ENCODE measurements at regions not wholly inside any gene's neighbourhood (a gene's known extent, or its start where the extent isn't known, plus 50 kb on each side); places are given as distances from the start of the nearest gene placed in this dataset.
"Not testable (repeated sequence)": the region's sequence is repeated elsewhere in the genome, so short reads cannot be mapped to it uniquely, and the experiment has no call there.

DNA sequence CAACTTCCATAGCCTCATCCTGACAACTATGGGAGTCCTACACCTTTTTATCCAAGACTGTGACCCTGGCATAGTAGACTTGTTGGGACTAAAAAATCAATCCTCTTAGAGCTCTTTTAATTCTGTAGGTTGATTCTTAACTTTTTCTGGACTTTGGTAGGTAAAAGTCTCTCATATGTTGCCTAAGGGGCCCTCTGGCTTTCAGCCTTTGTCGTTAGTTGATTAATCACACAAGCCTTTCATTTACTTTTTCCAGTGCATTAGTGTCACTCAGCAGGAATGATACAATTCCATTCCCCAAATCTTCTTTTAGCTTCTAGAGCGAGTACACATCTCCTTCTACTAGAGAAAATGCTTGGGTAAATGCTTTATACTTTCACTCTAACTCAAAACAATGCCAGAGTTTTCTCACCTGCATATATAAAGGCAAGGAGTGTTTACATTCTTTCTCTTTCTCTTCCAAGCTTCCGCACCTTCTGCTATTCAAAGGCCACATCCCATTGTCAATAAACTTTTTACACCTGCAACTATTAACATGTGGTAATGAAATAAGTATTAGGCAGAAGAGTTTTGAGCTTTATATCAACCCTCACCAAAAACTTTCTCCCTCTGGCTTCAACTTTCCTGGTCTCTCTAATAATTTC, 516.6 kb downstream of the FAM181B start:
- DNase-seq (ENCODE audit: low read depth): no peak

DNA sequence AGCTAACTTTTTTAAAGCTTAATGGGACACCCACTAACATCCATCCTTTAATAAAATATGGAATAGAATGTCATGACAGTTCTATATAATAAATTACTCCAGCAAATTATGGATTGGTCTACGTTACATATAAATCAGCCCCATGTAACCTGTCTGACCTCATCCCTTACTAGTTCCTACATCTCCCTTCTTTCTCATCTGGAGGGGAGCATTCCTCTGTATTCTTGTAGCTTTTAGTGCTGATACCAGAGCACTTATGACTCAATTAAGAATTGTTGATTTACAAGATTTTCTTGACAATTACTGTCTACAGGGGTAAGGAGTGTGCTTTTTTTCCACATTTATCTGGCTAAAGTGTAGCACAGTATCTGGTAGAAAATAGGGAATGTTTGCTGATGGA, 523.7 kb downstream of the FAM181B start:
- DNase-seq (ENCODE audit: low read depth): no peak

DNA sequence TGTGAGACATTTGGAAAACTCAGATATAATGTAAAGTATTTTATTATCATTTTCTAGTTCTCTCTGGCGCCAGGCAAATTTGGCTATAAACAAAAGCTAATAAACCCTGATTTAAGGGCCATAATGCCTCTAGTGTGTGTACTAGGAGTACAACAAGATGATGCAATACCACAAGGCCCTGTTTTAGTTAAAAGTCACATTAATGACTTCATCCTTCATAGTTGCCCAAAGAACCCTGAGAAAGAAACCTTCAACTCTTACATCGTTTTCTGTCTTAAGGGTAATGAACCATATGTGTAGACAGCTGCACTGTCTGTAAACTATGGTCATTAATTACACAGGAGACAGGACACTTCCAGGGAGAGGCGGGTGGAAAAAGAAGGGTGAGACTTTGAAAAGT, 538.4 kb downstream of the FAM181B start:
- no peak for DNase-seq (ENCODE audit: low read depth)

DNA sequence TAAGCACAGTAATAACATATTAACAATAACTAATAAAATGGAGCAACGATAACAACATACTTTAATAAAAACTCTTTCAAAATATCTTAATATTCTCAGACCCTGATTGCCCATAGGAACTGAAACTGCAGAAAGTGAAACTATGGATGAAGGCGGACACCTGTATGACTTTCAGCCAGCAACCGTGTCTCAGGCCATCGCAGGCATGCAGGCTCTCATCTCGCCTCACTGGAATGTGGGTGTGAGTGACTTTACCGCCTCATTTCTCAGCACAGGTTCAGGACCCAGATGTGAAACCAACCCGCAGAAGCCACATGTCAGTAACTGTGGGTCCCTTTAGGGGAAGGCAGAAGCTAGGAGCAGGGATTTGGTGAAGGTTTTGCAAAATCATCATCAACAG, 539.1 kb downstream of the FAM181B start:
- no peak for DNase-seq (ENCODE audit: low read depth)

DNA sequence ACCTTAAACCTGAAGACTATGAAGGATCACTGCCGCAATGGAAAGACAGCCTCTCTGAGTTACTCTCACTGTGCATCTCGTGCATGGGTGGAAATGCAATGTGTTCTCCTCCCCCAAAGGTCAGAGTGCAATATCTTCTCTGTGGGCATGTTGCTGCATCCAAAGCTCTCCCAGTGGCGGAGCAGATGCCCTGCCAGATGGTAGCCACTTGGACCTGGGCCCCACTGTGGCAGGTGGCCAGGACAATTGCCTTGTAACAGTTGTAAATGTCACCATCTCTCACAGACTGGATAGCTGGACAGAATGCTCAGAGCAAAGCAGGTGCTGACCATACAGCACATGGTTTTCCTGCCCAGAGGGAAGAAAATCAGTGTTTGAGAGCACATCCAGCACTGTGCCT, 542.0 kb downstream of the FAM181B start:
- DNase-seq (ENCODE audit: low read depth): no peak

DNA sequence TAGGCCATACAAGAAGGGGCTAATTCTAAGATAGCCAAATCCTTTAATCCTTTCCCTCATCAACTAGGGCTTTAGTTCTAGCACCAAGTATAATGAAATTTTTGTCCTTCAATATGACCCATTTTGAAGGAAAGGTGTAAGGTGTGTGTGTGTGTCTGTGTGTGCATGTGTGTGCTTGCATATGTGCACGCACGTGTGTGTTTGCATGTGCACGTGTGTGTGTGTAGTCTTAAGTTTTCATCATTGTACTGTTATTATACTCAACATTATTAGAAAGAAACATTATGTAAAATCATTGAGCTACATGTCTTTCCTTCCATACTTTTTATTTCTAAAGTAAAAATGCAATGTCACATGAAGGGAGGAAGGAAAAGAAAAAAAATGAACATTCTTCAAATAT, 547.7 kb downstream of the FAM181B start:
- no peak for DNase-seq (ENCODE audit: low read depth)

DNA sequence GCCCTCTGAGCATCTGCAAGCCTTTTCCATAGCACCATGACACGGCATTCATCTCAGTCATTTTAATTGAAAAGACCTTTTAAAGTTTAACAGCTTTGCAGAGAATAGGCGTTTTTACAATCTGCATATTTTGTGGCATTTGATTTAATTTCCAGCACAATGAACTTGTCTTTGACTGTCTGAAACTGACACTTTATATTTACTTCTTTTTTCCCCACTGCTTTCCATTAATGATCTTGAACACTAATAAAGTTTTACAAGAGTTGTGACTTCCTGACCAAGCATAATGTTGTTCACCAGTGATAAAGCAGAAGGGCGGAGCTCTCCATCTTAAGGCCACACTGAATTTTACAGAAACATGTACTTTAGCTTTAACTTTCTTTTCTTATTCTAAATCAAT, 548.7 kb downstream of the FAM181B start:
- no peak for DNase-seq (ENCODE audit: low read depth)

DNA sequence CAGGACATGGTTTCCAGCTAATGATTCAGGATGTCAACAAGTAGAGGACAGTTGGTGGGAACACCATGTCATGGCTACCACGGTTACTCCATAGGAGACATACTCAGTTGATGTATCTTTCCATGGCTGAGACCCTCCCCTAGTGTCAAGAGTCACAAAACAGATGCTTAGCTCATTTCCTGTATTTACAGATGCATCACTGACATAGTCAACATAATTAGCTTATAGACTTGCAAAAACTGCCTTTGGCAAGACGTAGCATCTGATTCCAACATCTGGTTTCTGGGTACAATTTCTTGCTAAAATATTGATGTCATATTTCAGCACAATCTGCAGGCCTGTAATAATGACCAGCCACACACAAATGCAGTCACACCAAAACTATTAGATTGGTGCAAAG, 550.3 kb downstream of the FAM181B start:
- DNase-seq (ENCODE audit: low read depth): no peak

DNA sequence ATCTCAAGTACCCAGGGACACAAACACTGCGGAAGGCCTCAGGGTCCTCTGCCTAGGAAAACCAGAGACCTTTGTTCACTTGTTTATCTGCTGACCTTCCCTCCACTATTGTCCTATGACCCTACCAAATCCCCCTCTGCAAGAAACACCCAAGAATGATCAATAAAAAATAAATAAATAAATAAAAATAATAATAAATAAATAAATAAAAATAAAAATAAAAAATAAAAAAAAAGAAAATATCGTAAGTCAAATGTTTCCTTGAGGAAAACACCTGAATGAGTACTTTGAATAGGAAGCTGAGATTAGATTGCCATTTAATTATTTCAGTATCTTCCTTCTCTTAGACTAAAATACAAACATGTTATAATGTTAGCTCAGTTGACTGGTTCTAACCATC, 551.0 kb downstream of the FAM181B start:
- not testable (repeated sequence) for DNase-seq (ENCODE audit: low read depth)

DNA sequence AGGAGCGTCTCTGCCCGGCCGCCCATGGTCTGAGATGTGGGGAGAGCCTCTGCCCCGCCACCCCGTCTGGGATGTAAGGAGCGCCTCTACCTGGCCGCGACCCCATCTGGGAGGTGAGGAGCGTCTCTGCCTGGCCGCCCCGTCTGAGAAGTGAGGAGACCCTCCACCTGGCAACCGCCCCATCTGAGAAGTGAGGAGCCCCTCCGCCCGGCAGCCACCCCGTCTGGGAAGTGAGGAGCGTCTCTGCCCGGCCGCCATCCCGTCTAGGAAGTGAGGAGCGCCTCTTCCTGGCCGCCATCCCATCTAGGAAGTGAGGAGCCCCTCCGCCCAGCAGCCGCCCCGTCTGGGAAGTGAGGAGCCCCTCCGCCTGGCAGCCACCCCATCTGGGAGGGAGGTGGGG, 551.9 kb downstream of the FAM181B start:
- DNase-seq (ENCODE audit: low read depth): not testable (repeated sequence)

DNA sequence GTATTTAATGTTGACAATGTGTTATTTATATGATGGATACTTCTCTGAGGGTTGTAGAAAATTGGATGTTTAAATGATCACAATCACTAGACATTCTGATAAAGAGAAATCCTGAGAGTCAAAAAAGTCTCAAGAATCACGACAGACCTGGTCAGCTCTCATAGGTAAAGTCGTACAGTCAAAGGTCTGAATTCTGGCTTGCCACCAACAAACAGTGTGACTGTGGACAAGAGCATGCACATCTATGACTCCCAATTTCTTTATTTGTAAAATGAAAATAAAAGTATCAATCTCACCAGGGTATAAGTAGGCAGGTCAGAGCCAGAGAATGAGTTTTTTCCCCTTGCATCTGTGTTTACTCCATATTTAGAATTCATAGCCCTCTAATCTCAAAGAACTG, 556.7 kb downstream of the FAM181B start:
- DNase-seq (ENCODE audit: low read depth): no peak

DNA sequence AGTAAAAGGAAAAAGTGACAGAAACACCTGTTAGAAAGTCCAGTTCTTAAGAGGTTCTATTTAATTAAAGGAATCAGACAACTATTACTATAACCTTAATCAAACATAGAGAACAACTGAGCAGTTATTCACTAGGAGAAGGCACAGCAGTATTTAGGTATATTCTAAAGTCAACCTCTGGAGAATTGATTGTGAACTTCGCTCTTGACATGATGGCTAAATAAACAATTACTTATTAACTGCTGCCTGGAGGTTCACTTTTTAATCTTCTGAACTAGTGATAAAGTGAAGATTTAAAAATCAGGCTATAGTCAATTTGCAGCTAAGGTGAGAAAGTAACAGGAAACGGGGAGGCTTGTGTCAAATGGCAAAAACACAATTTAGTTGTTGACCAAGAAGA, 557.3 kb downstream of the FAM181B start:
- DNase-seq (ENCODE audit: low read depth): no peak

DNA sequence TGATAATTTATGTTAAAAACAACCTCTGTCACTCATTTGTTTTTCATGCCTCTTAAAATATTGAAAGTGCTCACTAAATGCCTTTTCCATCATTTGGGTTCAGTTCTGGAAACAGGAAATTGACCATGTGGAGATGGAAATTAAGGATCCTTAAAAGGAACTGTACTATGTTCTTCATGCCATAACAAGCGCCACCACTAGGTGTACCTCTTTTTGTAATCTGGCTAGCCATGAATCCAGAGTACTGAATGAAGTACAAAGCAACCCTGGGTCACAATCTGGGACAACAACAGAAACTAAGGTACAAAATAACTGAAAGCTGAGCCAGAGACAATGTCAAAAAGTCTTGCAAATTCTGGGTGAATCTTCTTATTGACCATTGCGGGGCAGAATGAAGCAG, 559.1 kb downstream of the FAM181B start:
- no peak for DNase-seq (ENCODE audit: low read depth)

DNA sequence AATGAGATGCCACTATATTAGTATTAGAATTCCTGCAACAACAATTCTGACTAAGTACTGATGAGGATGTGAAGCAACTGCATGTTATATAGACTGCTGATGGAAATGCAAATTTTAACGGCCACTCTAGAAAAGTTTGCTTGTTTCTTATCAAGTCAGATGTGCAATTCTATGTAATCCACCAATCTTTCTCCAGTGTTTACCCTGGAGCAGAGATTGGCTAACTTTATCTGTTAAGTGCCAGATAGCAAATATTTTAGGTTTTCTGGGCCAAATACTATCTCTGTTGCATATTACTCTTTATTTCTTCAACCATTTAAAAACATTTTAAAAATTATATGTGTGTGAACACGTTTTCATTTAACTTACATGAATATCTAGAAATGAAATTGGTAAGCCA, 586.9 kb downstream of the FAM181B start:
- no peak for DNase-seq (ENCODE audit: low read depth)

DNA sequence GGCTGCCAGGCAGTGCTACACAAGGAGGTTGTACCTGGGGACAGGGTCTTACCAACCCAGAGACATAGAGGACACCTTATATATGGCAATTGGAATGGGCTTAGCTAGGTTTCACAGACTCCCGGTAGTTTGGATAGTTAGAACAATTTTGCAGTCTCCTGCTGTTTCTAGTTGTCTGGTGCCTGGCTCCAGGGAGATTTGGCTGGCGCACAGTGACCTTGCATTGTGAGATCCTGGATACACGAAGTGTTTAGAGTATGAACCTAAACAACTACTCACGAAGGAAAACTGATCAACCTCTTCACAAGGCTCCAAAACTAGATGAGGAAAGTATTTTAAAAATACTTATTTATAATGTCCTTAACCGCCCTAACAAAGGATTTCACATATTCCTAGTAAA, 614.7 kb downstream of the FAM181B start:
- no peak for DNase-seq (ENCODE audit: low read depth)

DNA sequence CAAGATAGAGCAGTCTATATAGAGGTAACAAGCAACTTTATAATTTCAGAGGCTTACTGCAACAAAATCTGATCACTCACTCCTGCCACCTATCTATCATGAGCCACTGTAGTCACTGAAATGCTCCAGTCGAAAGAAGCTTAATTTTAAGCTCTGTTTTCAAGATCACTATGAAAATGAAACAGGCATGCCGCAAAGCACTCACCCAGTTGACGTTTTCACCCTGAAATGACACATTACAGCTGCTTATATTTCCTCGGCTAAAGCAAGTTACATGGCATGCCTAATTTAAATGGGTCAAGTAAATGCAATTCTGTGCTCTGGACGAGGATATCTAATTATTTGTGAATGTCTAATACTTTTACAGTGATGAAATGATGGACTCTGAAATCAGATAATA, 616.3 kb downstream of the FAM181B start:
- no peak for DNase-seq (ENCODE audit: low read depth)

DNA sequence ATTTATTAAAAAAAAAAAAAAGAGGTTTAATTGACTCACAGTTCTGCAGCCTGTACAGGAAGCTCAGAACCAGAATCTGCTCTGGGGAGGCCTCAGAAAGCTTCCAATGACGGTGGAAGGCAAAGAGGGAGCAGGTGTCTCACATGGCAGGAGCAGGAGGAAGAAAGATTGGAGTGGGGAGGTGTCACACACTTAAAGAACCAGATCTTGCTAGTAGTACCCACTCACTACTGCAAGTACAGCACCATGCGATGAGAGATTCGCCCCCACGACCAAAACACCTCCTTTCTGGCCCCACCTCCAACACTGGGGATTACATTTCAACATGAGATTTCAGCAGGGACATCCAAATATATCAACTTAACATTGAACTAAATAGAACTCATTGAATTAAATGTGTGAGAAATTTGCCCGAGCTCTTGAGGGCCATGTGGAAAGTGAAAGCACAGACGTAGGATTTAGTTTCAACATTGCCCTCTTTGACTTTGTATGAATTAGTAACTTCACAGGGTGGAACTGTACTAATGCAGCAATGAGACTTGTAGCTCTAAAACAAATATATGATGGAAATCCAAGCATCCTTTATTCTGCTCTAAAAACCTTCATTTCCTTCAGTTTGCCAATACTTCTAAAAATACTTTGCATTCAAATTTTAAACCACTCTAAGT, 628.2 kb downstream of the FAM181B start:
- DNase-seq (ENCODE audit: low read depth): no peak

DNA sequence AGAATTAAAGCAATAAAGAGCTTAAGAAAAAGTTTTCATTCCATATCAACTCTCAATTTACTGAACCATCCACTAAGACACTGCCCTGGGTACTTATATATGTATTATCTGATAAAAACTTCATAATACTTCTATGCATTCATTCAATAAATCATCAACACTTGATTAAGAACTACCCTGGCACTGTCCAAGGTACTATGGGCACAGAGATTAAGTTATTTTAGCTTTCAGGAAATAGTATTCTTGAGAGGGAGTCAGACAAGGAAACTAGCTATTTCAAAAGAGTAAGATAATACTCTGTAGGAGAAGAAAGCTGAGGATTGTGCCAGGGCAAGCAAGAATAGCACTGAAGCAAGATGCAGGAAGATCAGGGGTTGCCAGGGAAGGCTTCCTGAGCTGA, 640.8 kb downstream of the FAM181B start:
- DNase-seq (ENCODE audit: low read depth): no peak

DNA sequence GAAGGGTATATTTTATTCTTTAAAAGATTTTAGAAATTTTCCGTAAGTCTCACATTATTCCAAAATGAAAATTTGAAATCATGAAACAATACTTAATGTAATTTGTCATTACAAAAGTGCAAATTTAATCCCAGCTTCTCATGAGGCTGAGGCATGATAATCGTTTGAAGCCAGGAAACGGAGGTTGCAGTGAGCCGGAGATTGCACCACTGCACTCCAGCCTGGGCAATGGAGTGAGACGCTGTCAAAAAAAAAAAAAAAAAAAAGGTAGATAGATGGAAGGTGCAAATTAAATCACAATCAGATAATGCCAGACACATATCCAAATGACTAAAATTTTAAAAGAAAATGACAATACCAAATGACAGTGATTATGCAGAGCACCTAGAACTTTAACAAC, 644.2 kb downstream of the FAM181B start:
- DNase-seq (ENCODE audit: low read depth): no peak

DNA sequence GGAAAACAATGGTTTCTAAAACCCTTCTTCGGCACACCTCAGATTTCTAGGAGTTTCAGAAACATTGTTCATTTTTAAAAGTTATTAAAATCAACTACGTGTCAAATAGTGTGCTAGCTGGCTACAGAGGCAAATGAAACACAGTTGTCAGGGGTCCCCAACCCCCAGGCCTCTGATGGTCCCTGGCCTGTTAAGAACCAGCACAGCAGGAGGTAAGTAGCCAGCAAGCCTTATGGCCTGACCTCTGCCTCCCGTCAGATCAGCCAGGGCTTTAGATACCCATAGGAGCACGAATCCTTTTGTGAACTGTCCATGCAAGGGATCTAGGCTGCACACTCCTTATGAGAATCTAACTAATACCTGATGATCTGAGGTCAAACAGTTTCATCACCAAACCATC, 648.2 kb downstream of the FAM181B start:
- DNase-seq (ENCODE audit: low read depth): no peak

DNA sequence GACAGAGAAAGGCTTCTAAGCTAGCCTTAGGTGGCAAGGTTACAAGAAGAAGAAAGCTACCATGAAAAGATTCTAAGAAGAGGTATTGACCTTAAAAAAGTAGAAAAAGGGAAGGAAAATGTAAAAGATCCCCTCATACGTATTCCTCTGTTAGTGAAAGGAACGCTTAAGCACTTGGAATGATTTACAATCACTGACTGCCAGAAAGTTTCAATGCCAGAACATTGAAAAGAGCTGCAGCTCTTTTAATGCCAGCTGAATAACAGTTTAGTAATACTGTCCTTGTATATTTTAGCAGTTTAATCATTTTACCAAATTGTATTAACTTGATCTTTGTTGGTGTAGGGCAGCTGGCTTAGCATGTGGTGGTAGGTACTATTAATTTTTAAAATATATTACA, 650.7 kb downstream of the FAM181B start:
- no peak for DNase-seq (ENCODE audit: low read depth)

DNA sequence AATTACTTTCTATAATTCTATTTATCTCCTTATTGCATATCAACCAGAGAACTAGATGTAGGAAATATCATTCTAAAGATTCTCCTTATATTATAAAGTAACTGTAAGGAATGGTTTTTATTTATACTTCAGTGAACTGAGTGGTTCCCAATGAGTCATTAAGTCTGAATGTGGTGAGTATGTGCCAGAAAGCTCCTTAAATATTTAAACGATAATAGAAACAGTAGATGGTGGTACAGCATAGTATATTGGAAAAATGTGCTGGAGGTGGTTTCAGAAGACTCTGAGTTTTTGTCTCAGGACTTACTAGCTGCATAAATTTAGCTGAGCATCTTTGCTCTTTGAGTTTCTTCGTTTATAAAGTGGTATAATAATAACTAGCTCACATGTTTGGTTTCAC, 653.5 kb downstream of the FAM181B start:
- DNase-seq (ENCODE audit: low read depth): no peak

DNA sequence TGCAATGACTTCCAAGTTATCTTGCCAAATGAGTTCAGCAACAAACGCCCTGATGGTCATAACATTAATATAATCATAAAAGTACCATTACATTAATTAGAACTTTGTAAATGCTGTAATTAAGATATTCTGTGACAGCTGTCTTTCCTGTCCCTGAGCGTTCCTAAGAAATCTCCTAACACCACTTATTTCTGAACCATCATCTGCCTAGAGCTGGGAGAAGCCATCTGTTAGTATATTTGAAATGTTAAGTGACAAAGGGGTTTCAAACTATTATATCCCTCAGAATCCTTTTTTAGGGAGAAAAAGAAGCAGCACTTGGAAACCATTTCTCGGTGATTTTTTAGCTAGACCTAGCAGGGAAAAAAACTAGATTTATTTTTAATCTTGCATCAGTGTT, 657.5 kb downstream of the FAM181B start:
- DNase-seq (ENCODE audit: low read depth): no peak

DNA sequence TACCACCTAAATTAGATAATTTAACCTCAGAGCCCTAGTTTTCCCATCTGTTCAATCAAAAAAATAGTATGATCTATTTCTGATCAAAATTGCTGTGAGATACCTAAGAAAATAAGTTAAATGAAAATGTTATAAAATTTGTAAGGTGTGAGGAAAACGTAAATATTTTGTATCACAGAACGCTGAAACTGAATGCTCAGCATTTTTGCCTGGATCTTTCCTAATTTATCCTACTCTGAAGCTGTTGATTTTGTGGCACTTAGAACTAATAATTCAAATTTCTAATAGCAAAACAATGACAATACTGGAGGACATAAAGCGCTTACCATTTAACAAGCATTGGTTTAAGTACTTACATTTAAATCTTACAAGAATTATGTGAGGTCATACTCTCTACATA, 674.2 kb downstream of the FAM181B start:
- no peak for DNase-seq (ENCODE audit: low read depth)

Measured in CMK (cell line).